WTC11 (cell line): ENCODE measurements at regions not wholly inside any gene's neighbourhood (a gene's known extent, or its start where the extent isn't known, plus 50 kb on each side); places are given as distances from the start of the nearest gene placed in this dataset.

Experiments
- ATAC-seq: fragments of 200-7000 bp; cut with Tn5 transposase; 2 replicates; pipeline ENCODE4 v1.10.0; 2021; ENCODE audit warnings: mild to moderate bottlenecking, moderate library complexity
- CTCF ChIA-PET: fragments of 300-600 bp; sonication (Branson Sonifier 250); formaldehyde crosslinking; loops from one replicate; lab custom pipeline; 2021; ENCODE audit warnings: antibody characterized with exemption; lab: Charles Lee
- POLR2A ChIA-PET: fragments of 350-600 bp; sonication (Branson Sonifier 250); formaldehyde crosslinking; loops from one replicate; lab custom pipeline; 2021; ENCODE audit warnings: antibody characterized with exemption; lab: Charles Lee
- DNase-seq: peaks from one replicate; pipeline ENCODE4 v3.0.0; 2021; ENCODE audit warnings: low spot score
- H3K27ac Mint-ChIP-seq: 2 replicates; pipeline ENCODE4 v1.8.0; 2021; ENCODE audit warnings: mixed read lengths
- H3K27me3 Mint-ChIP-seq: 2 replicates; pipeline ENCODE4 v1.8.0; 2021; ENCODE audit warnings: low read depth, mild to moderate bottlenecking, moderate library complexity, mixed read lengths
- H3K36me3 Mint-ChIP-seq: 2 replicates; pipeline ENCODE4 v1.8.0; 2021; ENCODE audit warnings: mixed read lengths
- H3K4me1 Mint-ChIP-seq: 2 replicates; pipeline ENCODE4 v1.8.0; 2022; ENCODE audit warnings: mixed read lengths
- H3K4me3 Mint-ChIP-seq: 2 replicates; pipeline ENCODE4 v1.8.0; 2021; ENCODE audit warnings: mild to moderate bottlenecking, moderate library complexity, mixed read lengths
- H3K9me3 Mint-ChIP-seq: 2 replicates; pipeline ENCODE4 v1.8.0; 2021; ENCODE audit warnings: mixed read lengths
- ATF6 ChIP-seq: sonication (generic); formaldehyde crosslinking; IDR thresholded peaks from 2 replicates; pipeline ENCODE4 v1.8.1; 2023; ENCODE audit warnings: mild to moderate bottlenecking, missing genetic modification reagents
- CREB1 ChIP-seq: sonication (generic); formaldehyde crosslinking; IDR thresholded peaks from 2 replicates; pipeline ENCODE4 v1.8.0; 2023; ENCODE audit warnings: mild to moderate bottlenecking, missing genetic modification reagents
- CREM ChIP-seq: sonication (generic); formaldehyde crosslinking; IDR thresholded peaks from 2 replicates; pipeline ENCODE4 v1.8.1; 2022; ENCODE audit warnings: mild to moderate bottlenecking, missing genetic modification reagents, moderate library complexity
- ETV6 ChIP-seq: sonication (generic); formaldehyde crosslinking; IDR thresholded peaks from 2 replicates; pipeline ENCODE4 v1.8.1; 2022; ENCODE audit warnings: mild to moderate bottlenecking, missing genetic modification reagents
- GRHL2 ChIP-seq: fragments of 250-450 bp; sonication (Bioruptor Pico); IDR thresholded peaks from 2 replicates; pipeline ENCODE4 v1.8.0; 2022; ENCODE audit warnings: mild to moderate bottlenecking, moderate library complexity; ENCODE audit not compliant: insufficient replicate concordance, severe bottlenecking
- HMGA2 ChIP-seq: fragments of 250-450 bp; sonication (Bioruptor Pico); IDR thresholded peaks from 2 replicates; pipeline ENCODE4 v1.4.0; 2021; ENCODE audit warnings: mild to moderate bottlenecking, moderate library complexity
- JUN ChIP-seq: sonication (generic); formaldehyde crosslinking; IDR thresholded peaks from 2 replicates; pipeline ENCODE4 v1.8.0; 2023; ENCODE audit warnings: mild to moderate bottlenecking, missing genetic modification reagents
- SP1 ChIP-seq: sonication (generic); formaldehyde crosslinking; conservative IDR thresholded peaks from 2 replicates; pipeline ENCODE4 v1.8.1; 2022; ENCODE audit warnings: missing genetic modification reagents
- TEAD4 ChIP-seq: sonication (generic); formaldehyde crosslinking; IDR thresholded peaks from 2 replicates; pipeline ENCODE4 v1.8.0; 2022; ENCODE audit warnings: mild to moderate bottlenecking, missing genetic modification reagents
- ZBTB43 ChIP-seq: sonication (generic); formaldehyde crosslinking; IDR thresholded peaks from 2 replicates; pipeline ENCODE4 v1.8.1; 2023; ENCODE audit warnings: mild to moderate bottlenecking, missing genetic modification reagents
- ZMAT4 ChIP-seq: fragments of 250-450 bp; sonication (Bioruptor Pico); IDR thresholded peaks from 2 replicates; pipeline ENCODE4 v1.9.0; 2021; ENCODE audit warnings: mild to moderate bottlenecking
- ZNF671 ChIP-seq: fragments of 250-450 bp; sonication (Bioruptor Pico); IDR thresholded peaks from 2 replicates; pipeline ENCODE4 v1.8.0; 2021; ENCODE audit warnings: mild to moderate bottlenecking
- TF ChIP-seq, protein P1 (sequence below): sonication (generic); formaldehyde crosslinking; IDR thresholded peaks from 2 replicates; pipeline ENCODE4 v1.8.1; 2022; ENCODE audit warnings: low read depth, mild to moderate bottlenecking, moderate library complexity, missing genetic modification reagents, borderline replicate concordance
- TF ChIP-seq, protein P2 (sequence below): fragments of 250-450 bp; sonication (Bioruptor Pico); IDR thresholded peaks from 2 replicates; pipeline ENCODE4 v1.9.0; 2021; ENCODE audit warnings: mild to moderate bottlenecking
- TF ChIP-seq, protein P3 (sequence below): sonication (generic); formaldehyde crosslinking; conservative IDR thresholded peaks from 2 replicates; pipeline ENCODE4 v1.8.1; 2022; ENCODE audit warnings: mild to moderate bottlenecking, missing genetic modification reagents
- TF ChIP-seq, protein P4 (sequence below): sonication (generic); formaldehyde crosslinking; IDR thresholded peaks from 2 replicates; pipeline ENCODE4 v1.8.1; 2022; ENCODE audit warnings: mild to moderate bottlenecking, missing genetic modification reagents, moderate library complexity, borderline replicate concordance
- TF ChIP-seq, protein P5 (sequence below): fragments of 250-450 bp; sonication (Bioruptor Pico); IDR thresholded peaks from 2 replicates; pipeline ENCODE4 v2.1.2; 2022; ENCODE audit warnings: mild to moderate bottlenecking, moderate library complexity

GRCh38 chr5:58184910-58185309, 275.0 kb downstream of the PLK2 start (continued):
- TF ChIP-seq ETV6 (CRISPR knock-in tag) (no peak), ZBTB43 (CRISPR knock-in tag) (no peak)

DNA sequence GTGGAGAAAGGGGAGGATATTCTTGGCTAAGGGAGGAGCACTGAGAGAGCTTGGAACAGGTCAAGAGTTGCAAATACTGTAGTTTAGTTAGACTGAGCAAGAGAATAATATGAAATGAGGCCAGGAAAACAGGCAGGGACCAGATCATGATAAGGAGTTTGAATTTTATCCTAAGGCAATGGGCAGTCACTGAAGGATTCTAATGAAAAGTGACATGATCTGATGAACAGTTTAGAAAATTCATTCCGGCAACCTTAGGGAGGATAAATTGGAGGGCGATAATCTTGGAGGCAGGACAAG, 276.1 kb downstream of the PLK2 start:
- H3K27me3 Mint-ChIP-seq, result no peaks in the 10 kb centered on the region
- no peaks in the 10 kb centered on the region for H3K9me3 Mint-ChIP-seq
- no peak overlapping the region for H3K4me3 Mint-ChIP-seq
- ATAC-seq, result no peak
- POLR2A ChIA-PET, result no interaction called here
- no peak for DNase-seq
- no peaks in the 10 kb centered on the region for H3K36me3 Mint-ChIP-seq
- TF ChIP-seq JUN (CRISPR knock-in tag) (no peak), TEAD4 (CRISPR knock-in tag) (no peak), CREB1 (CRISPR knock-in tag) (no peak), GRHL2 (CRISPR knock-in tag) (no peak), ATF6 (no peak), ZMAT4 (CRISPR knock-in tag) (no peak)
- TF ChIP-seq, protein P1, sequence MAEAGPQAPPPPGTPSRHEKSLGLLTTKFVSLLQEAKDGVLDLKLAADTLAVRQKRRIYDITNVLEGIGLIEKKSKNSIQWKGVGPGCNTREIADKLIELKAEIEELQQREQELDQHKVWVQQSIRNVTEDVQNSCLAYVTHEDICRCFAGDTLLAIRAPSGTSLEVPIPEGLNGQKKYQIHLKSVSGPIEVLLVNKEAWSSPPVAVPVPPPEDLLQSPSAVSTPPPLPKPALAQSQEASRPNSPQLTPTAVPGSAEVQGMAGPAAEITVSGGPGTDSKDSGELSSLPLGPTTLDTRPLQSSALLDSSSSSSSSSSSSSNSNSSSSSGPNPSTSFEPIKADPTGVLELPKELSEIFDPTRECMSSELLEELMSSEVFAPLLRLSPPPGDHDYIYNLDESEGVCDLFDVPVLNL (CRISPR knock-in tag), result no peak
- TF ChIP-seq, protein P2, sequence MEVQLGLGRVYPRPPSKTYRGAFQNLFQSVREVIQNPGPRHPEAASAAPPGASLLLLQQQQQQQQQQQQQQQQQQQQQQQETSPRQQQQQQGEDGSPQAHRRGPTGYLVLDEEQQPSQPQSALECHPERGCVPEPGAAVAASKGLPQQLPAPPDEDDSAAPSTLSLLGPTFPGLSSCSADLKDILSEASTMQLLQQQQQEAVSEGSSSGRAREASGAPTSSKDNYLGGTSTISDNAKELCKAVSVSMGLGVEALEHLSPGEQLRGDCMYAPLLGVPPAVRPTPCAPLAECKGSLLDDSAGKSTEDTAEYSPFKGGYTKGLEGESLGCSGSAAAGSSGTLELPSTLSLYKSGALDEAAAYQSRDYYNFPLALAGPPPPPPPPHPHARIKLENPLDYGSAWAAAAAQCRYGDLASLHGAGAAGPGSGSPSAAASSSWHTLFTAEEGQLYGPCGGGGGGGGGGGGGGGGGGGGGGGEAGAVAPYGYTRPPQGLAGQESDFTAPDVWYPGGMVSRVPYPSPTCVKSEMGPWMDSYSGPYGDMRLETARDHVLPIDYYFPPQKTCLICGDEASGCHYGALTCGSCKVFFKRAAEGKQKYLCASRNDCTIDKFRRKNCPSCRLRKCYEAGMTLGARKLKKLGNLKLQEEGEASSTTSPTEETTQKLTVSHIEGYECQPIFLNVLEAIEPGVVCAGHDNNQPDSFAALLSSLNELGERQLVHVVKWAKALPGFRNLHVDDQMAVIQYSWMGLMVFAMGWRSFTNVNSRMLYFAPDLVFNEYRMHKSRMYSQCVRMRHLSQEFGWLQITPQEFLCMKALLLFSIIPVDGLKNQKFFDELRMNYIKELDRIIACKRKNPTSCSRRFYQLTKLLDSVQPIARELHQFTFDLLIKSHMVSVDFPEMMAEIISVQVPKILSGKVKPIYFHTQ, result no peak
- no peak overlapping the region for H3K27ac Mint-ChIP-seq
- CTCF ChIA-PET, result interaction anchor here (1.2 kb wide), 1 partner anchor 296 kb away, joined by 3 read pairs; no protein-coding TSS in a partner anchor
- H3K4me1 Mint-ChIP-seq, result peaks cover 14% of the 10 kb centered on the region

- POLR2A ChIA-PET, result no interaction called here
- no peak for DNase-seq
- TF ChIP-seq, protein P3, sequence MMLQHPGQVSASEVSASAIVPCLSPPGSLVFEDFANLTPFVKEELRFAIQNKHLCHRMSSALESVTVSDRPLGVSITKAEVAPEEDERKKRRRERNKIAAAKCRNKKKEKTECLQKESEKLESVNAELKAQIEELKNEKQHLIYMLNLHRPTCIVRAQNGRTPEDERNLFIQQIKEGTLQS (CRISPR knock-in tag), result no peak
- TF ChIP-seq ATF6 (no peak), ZNF671 (CRISPR knock-in tag) (no peak), HMGA2 (CRISPR knock-in tag) (no peak), ETV6 (CRISPR knock-in tag) (no peak), CREM (CRISPR knock-in tag) (no peak), SP1 (CRISPR knock-in tag) (no peak)
- TF ChIP-seq, protein P4, sequence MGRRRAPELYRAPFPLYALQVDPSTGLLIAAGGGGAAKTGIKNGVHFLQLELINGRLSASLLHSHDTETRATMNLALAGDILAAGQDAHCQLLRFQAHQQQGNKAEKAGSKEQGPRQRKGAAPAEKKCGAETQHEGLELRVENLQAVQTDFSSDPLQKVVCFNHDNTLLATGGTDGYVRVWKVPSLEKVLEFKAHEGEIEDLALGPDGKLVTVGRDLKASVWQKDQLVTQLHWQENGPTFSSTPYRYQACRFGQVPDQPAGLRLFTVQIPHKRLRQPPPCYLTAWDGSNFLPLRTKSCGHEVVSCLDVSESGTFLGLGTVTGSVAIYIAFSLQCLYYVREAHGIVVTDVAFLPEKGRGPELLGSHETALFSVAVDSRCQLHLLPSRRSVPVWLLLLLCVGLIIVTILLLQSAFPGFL (CRISPR knock-in tag), result no peak
- TF ChIP-seq, protein P5, sequence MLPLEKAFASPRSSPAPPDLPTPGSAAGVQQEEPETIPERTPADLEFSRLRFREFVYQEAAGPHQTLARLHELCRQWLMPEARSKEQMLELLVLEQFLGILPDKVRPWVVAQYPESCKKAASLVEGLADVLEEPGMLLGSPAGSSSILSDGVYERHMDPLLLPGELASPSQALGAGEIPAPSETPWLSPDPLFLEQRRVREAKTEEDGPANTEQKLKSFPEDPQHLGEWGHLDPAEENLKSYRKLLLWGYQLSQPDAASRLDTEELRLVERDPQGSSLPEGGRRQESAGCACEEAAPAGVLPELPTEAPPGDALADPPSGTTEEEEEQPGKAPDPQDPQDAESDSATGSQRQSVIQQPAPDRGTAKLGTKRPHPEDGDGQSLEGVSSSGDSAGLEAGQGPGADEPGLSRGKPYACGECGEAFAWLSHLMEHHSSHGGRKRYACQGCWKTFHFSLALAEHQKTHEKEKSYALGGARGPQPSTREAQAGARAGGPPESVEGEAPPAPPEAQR (CRISPR knock-in tag), result no peak
Observed at GRCh38 chr5:58183078-58183785, 276.7 kb downstream of the PLK2 start.

More at GRCh38 chr5:58183078-58183785, 276.7 kb downstream of the PLK2 start:
- Mint-ChIP-seq H3K4me3 (no peak overlapping the region), H3K27me3 (no peaks in the 10 kb centered on the region), H3K27ac (no peak overlapping the region), H3K4me1 (peaks cover 14% of the 10 kb centered on the region), H3K36me3 (no peaks in the 10 kb centered on the region), H3K9me3 (no peaks in the 10 kb centered on the region)
- CTCF ChIA-PET, result interaction anchor here (0.9 to 1.2 kb wide), 3 partner anchors 277 to 404 kb away, joined by 3 read pairs; partner anchors contain the start of gene PLK2
- ATAC-seq, result no peak
